ENCODE measurements at regions not wholly inside any gene's neighbourhood (a gene's known extent, or its start where the extent isn't known, plus 50 kb on each side); places are given as distances from the start of the nearest gene placed in this dataset.
"Not testable (repeated sequence)": the region's sequence is repeated elsewhere in the genome, so short reads cannot be mapped to it uniquely, and the experiment has no call there.

GRCh38 chrY:16834696-16835095 is 1045.3 kb downstream of the CDY2B start:
- WGBS (ENCODE audit: extremely low coverage, insufficient coverage, insufficient read length): no CpG with 5 or more reads among the region's 6 CpGs
- H3K23ac ChIP-seq (ENCODE audit: low read length): no peak overlapping the region
- H4K8ac ChIP-seq (ENCODE audit: low read depth, low read length): no peak overlapping the region
- no peak overlapping the region for H3K9ac ChIP-seq (ENCODE audit: low read length)
- no peaks in the 10 kb centered on the region for H3K27me3 ChIP-seq (ENCODE audit: insufficient read depth, low read length)
- peak overlapping the region; percentile 10 for H3K27ac ChIP-seq (ENCODE audit: low read depth, low read length)
- H4K12ac ChIP-seq (ENCODE audit: low read depth, low read length): no peak overlapping the region
- no peak overlapping the region for H3K18ac ChIP-seq (ENCODE audit: low read length)
- H3K4me1 ChIP-seq (ENCODE audit: control insufficient read depth in 1 of 2, insufficient read depth in 2 of 2, low read length in 2 of 2): no peaks in the 10 kb centered on the region
- H2AK5ac ChIP-seq (ENCODE audit: low read length): no peak overlapping the region
- no peaks in the 10 kb centered on the region for H3K79me1 ChIP-seq (ENCODE audit: low read length)
- H4K91ac ChIP-seq (ENCODE audit: low read depth, low read length): no peak overlapping the region
- no peak overlapping the region for H3K4me3 ChIP-seq (ENCODE audit: low read depth, low read length)
- H3K4me2 ChIP-seq (ENCODE audit: low read length): no peak overlapping the region
- H2BK120ac ChIP-seq (ENCODE audit: insufficient read depth, low read length, poor library complexity): no peak overlapping the region
- H3K9me3 ChIP-seq (ENCODE audit: insufficient read depth, low read depth, low read length): no peaks in the 10 kb centered on the region
- H3K14ac ChIP-seq (ENCODE audit: low read length): no peak overlapping the region
- no peak overlapping the region for H2AFZ ChIP-seq (ENCODE audit: insufficient read depth, low read length, poor library complexity)
- no peak overlapping the region for H3K4ac ChIP-seq (ENCODE audit: low read depth, low read length)
- no peak for DNase-seq
- no peak overlapping the region for H2BK12ac ChIP-seq (ENCODE audit: low read length)
- no peaks in the 10 kb centered on the region for H3K79me2 ChIP-seq (ENCODE audit: control insufficient read depth, insufficient read depth, low read length, poor library complexity)
- H3K36me3 ChIP-seq (ENCODE audit: control insufficient read depth in 1 of 2, insufficient read depth in 2 of 2, low read length in 2 of 2): no peaks in the 10 kb centered on the region
- H2BK5ac ChIP-seq (ENCODE audit: low read depth, low read length, poor library complexity): no peak overlapping the region

GRCh38 chrY:16834151-16834550 is 1045.9 kb downstream of the CDY2B start:
- no peaks in the 10 kb centered on the region for H3K79me1 ChIP-seq (ENCODE audit: low read length)
- peak overlapping the region; percentile 10 for H3K27ac ChIP-seq (ENCODE audit: low read depth, low read length)
- H3K4ac ChIP-seq (ENCODE audit: low read depth, low read length): no peak overlapping the region
- no peak overlapping the region for H2BK12ac ChIP-seq (ENCODE audit: low read length)
- no peak overlapping the region for H2BK5ac ChIP-seq (ENCODE audit: low read depth, low read length, poor library complexity)
- H2BK120ac ChIP-seq (ENCODE audit: insufficient read depth, low read length, poor library complexity): no peak overlapping the region
- DNase-seq: no peak
- H3K4me2 ChIP-seq (ENCODE audit: low read length): no peak overlapping the region
- no peak overlapping the region for H3K9ac ChIP-seq (ENCODE audit: low read length)
- H3K14ac ChIP-seq (ENCODE audit: low read length): no peak overlapping the region
- H3K79me2 ChIP-seq (ENCODE audit: control insufficient read depth, insufficient read depth, low read length, poor library complexity): no peaks in the 10 kb centered on the region
- H4K8ac ChIP-seq (ENCODE audit: low read depth, low read length): no peak overlapping the region
- H3K9me3 ChIP-seq (ENCODE audit: insufficient read depth, low read depth, low read length): no peaks in the 10 kb centered on the region
- H3K36me3 ChIP-seq (ENCODE audit: control insufficient read depth in 1 of 2, insufficient read depth in 2 of 2, low read length in 2 of 2): no peaks in the 10 kb centered on the region
- H2AK5ac ChIP-seq (ENCODE audit: low read length): no peak overlapping the region
- WGBS (ENCODE audit: extremely low coverage, insufficient coverage, insufficient read length): no CpG with 5 or more reads among the region's 4 CpGs
- H4K12ac ChIP-seq (ENCODE audit: low read depth, low read length): no peak overlapping the region
- no peaks in the 10 kb centered on the region for H3K27me3 ChIP-seq (ENCODE audit: insufficient read depth, low read length)
- no peak overlapping the region for H3K23ac ChIP-seq (ENCODE audit: low read length)
- H4K91ac ChIP-seq (ENCODE audit: low read depth, low read length): no peak overlapping the region
- no peak overlapping the region for H2AFZ ChIP-seq (ENCODE audit: insufficient read depth, low read length, poor library complexity)
- H3K4me1 ChIP-seq (ENCODE audit: control insufficient read depth in 1 of 2, insufficient read depth in 2 of 2, low read length in 2 of 2): no peaks in the 10 kb centered on the region
- H3K4me3 ChIP-seq (ENCODE audit: low read depth, low read length): no peak overlapping the region
- H3K18ac ChIP-seq (ENCODE audit: low read length): no peak overlapping the region

DNA sequence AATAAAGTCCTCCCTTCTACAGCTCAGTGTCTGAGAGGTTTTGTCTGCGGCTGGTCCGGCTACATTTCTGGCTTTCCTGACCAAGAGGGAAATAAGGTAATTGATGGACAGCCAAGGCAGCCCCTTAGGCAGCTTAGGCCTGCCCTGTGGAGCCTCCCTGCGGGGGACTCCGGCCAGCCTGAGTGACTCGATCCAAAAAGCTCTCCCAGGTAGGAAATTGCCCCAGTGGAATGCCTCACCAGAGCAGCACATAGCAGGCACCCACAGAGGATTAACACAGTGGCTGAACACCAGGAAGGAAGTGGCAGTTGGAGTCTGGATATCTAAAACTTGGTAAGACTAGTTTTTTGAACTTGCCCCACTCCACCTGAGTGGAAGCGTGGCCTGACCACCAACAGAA is 1048.3 kb downstream of the CDY2B start:
- WGBS (ENCODE audit: extremely low coverage, insufficient coverage, insufficient read length): no CpG with 5 or more reads among the region's 6 CpGs
- no peaks in the 10 kb centered on the region for H3K79me1 ChIP-seq (ENCODE audit: low read length)
- no peaks in the 10 kb centered on the region for H3K27me3 ChIP-seq (ENCODE audit: insufficient read depth, low read length)
- H3K23ac ChIP-seq (ENCODE audit: low read length): no peak overlapping the region
- H3K18ac ChIP-seq (ENCODE audit: low read length): no peak overlapping the region
- H2BK12ac ChIP-seq (ENCODE audit: low read length): no peak overlapping the region
- H2BK5ac ChIP-seq (ENCODE audit: low read depth, low read length, poor library complexity): no peak overlapping the region
- H3K4ac ChIP-seq (ENCODE audit: low read depth, low read length): no peak overlapping the region
- H3K9me3 ChIP-seq (ENCODE audit: insufficient read depth, low read depth, low read length): no peaks in the 10 kb centered on the region
- H3K27ac ChIP-seq (ENCODE audit: low read depth, low read length): no peak overlapping the region
- H3K9ac ChIP-seq (ENCODE audit: low read length): no peak overlapping the region
- no peaks in the 10 kb centered on the region for H3K79me2 ChIP-seq (ENCODE audit: control insufficient read depth, insufficient read depth, low read length, poor library complexity)
- H3K36me3 ChIP-seq (ENCODE audit: control insufficient read depth in 1 of 2, insufficient read depth in 2 of 2, low read length in 2 of 2): no peaks in the 10 kb centered on the region
- H2BK120ac ChIP-seq (ENCODE audit: insufficient read depth, low read length, poor library complexity): no peak overlapping the region
- H4K8ac ChIP-seq (ENCODE audit: low read depth, low read length): no peak overlapping the region
- DNase-seq: no peak
- H3K4me1 ChIP-seq (ENCODE audit: control insufficient read depth in 1 of 2, insufficient read depth in 2 of 2, low read length in 2 of 2): no peaks in the 10 kb centered on the region
- no peak overlapping the region for H2AK5ac ChIP-seq (ENCODE audit: low read length)
- H4K91ac ChIP-seq (ENCODE audit: low read depth, low read length): no peak overlapping the region
- no peak overlapping the region for H3K4me2 ChIP-seq (ENCODE audit: low read length)
- no peak overlapping the region for H4K12ac ChIP-seq (ENCODE audit: low read depth, low read length)
- no peak overlapping the region for H3K4me3 ChIP-seq (ENCODE audit: low read depth, low read length)
- H2AFZ ChIP-seq (ENCODE audit: insufficient read depth, low read length, poor library complexity): no peak overlapping the region
- no peak overlapping the region for H3K14ac ChIP-seq (ENCODE audit: low read length)

DNA sequence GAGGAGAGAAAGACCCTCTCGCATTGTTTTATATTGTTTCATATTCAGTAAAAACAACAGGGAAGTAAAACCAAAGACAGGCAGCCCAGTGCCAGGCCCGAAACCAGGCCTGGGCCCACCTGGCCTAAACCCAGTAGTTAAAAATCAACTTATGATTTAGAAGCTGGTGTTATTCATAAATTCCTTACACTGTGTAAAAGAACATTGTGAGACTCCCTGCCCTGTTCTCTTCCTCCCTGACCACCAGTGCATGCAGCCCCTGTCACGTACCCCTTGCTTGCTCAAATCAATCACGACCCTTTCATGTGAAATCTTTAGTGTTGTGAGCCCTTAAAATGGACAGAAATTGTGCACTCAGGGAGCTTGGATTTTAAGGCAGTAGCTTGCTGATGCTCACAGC is 1048.7 kb downstream of the CDY2B start:
- not testable (repeated sequence) for H3K27me3 ChIP-seq (ENCODE audit: insufficient read depth, low read length); H3K4ac ChIP-seq (ENCODE audit: low read depth, low read length); H3K4me1 ChIP-seq (ENCODE audit: control insufficient read depth in 1 of 2, insufficient read depth in 2 of 2, low read length in 2 of 2); DNase-seq; H3K4me3 ChIP-seq (ENCODE audit: low read depth, low read length); H3K14ac ChIP-seq (ENCODE audit: low read length); H4K12ac ChIP-seq (ENCODE audit: low read depth, low read length); H3K23ac ChIP-seq (ENCODE audit: low read length); H3K79me2 ChIP-seq (ENCODE audit: control insufficient read depth, insufficient read depth, low read length, poor library complexity); H3K36me3 ChIP-seq (ENCODE audit: control insufficient read depth in 1 of 2, insufficient read depth in 2 of 2, low read length in 2 of 2); H2BK12ac ChIP-seq (ENCODE audit: low read length); H2AFZ ChIP-seq (ENCODE audit: insufficient read depth, low read length, poor library complexity); H3K9ac ChIP-seq (ENCODE audit: low read length); H3K4me2 ChIP-seq (ENCODE audit: low read length); H2AK5ac ChIP-seq (ENCODE audit: low read length); H3K18ac ChIP-seq (ENCODE audit: low read length); H3K79me1 ChIP-seq (ENCODE audit: low read length); H3K27ac ChIP-seq (ENCODE audit: low read depth, low read length); H3K9me3 ChIP-seq (ENCODE audit: insufficient read depth, low read depth, low read length); H2BK5ac ChIP-seq (ENCODE audit: low read depth, low read length, poor library complexity); H2BK120ac ChIP-seq (ENCODE audit: insufficient read depth, low read length, poor library complexity); H4K8ac ChIP-seq (ENCODE audit: low read depth, low read length); H4K91ac ChIP-seq (ENCODE audit: low read depth, low read length)
- no CpG with 5 or more reads among the region's 4 CpGs for WGBS (ENCODE audit: extremely low coverage, insufficient coverage, insufficient read length)

GRCh38 chrY:16807713-16808112 is 1072.3 kb downstream of the CDY2B start:
- H4K8ac ChIP-seq (ENCODE audit: low read depth, low read length): no peak overlapping the region
- no peaks in the 10 kb centered on the region for H3K36me3 ChIP-seq (ENCODE audit: control insufficient read depth in 1 of 2, insufficient read depth in 2 of 2, low read length in 2 of 2)
- H2AK5ac ChIP-seq (ENCODE audit: low read length): no peak overlapping the region
- no peak overlapping the region for H3K18ac ChIP-seq (ENCODE audit: low read length)
- DNase-seq: no peak
- no peak overlapping the region for H2BK5ac ChIP-seq (ENCODE audit: low read depth, low read length, poor library complexity)
- H2BK12ac ChIP-seq (ENCODE audit: low read length): no peak overlapping the region
- no peak overlapping the region for H3K4ac ChIP-seq (ENCODE audit: low read depth, low read length)
- H3K4me2 ChIP-seq (ENCODE audit: low read length): no peak overlapping the region
- no peak overlapping the region for H3K4me3 ChIP-seq (ENCODE audit: low read depth, low read length)
- H3K9me3 ChIP-seq (ENCODE audit: insufficient read depth, low read depth, low read length): no peaks in the 10 kb centered on the region
- H3K9ac ChIP-seq (ENCODE audit: low read length): no peak overlapping the region
- no peak overlapping the region for H3K14ac ChIP-seq (ENCODE audit: low read length)
- H3K4me1 ChIP-seq (ENCODE audit: control insufficient read depth in 1 of 2, insufficient read depth in 2 of 2, low read length in 2 of 2): no peaks in the 10 kb centered on the region
- no peak overlapping the region for H3K27ac ChIP-seq (ENCODE audit: low read depth, low read length)
- H2BK120ac ChIP-seq (ENCODE audit: insufficient read depth, low read length, poor library complexity): no peak overlapping the region
- H4K12ac ChIP-seq (ENCODE audit: low read depth, low read length): no peak overlapping the region
- H3K79me2 ChIP-seq (ENCODE audit: control insufficient read depth, insufficient read depth, low read length, poor library complexity): no peaks in the 10 kb centered on the region
- H4K91ac ChIP-seq (ENCODE audit: low read depth, low read length): no peak overlapping the region
- no peaks in the 10 kb centered on the region for H3K27me3 ChIP-seq (ENCODE audit: insufficient read depth, low read length)
- no peaks in the 10 kb centered on the region for H3K79me1 ChIP-seq (ENCODE audit: low read length)
- no peak overlapping the region for H3K23ac ChIP-seq (ENCODE audit: low read length)
- no peak overlapping the region for H2AFZ ChIP-seq (ENCODE audit: insufficient read depth, low read length, poor library complexity)
